Astrocyte of the spinal cord (primary cell): ENCODE measurements at regions not wholly inside any gene's neighbourhood (a gene's known extent, or its start where the extent isn't known, plus 50 kb on each side); places are given as distances from the start of the nearest gene placed in this dataset.

Experiments used
- DNase-seq: peaks from one replicate; pipeline ENCODE4 v3.0.0; 2011; ENCODE audit warnings: low read depth, low spot score
- H3K4me3 ChIP-seq: 2 replicates; pipeline ENCODE4 v1.5.1; 2011; ENCODE audit warnings: low read depth, mild to moderate bottlenecking, low read length, moderate library complexity
- CTCF ChIP-seq: IDR thresholded peaks from 2 replicates; pipeline ENCODE4 v1.5.1; 2012; ENCODE audit warnings: low read depth, mild to moderate bottlenecking, low read length, inconsistent platforms
- in situ Hi-C: cut with HindIII; loops from 2 replicates; pipeline ENCODE4 v1.10.0; 2017; ENCODE audit warnings: low sequenced_read_pairs

GRCh38 chr18:46320928-46321711 is 216.9 kb downstream of the HAUS1 start:
- peak; percentile 82 for DNase-seq
- no peak overlapping the region for H3K4me3 ChIP-seq
- in situ Hi-C loops: no loop called here
- no peak for TF ChIP-seq CTCF

DNA sequence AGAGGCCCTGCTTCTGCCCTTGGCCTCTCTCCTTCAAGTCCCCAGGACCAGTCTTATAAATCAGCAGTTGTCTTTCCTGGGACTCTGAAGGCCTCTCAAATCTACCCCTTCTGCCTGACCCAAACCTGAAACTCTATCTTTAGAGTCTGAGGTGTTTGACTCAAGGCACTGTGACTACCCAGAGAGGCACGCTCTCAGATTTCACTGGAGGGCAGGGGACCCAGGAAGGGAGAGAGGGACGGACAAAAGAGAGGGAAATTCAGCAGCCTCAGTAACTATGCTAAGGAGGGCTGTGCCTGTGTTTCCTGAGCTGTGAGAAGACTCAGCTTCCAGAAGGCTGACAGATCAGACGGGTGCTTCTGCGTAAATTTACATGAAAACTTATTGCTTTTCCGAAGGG is 217.8 kb downstream of the HAUS1 start:
- in situ Hi-C loops: no loop called here
- H3K4me3 ChIP-seq: no peak overlapping the region
- DNase-seq: no peak
- TF ChIP-seq CTCF: no peak

- no peak for TF ChIP-seq CTCF
- H3K4me3 ChIP-seq: no peak overlapping the region
- in situ Hi-C loops: no loop called here
- no peak for DNase-seq
Measured at GRCh38 chr18:46322411-46322891, 218.3 kb downstream of the HAUS1 start.

DNA sequence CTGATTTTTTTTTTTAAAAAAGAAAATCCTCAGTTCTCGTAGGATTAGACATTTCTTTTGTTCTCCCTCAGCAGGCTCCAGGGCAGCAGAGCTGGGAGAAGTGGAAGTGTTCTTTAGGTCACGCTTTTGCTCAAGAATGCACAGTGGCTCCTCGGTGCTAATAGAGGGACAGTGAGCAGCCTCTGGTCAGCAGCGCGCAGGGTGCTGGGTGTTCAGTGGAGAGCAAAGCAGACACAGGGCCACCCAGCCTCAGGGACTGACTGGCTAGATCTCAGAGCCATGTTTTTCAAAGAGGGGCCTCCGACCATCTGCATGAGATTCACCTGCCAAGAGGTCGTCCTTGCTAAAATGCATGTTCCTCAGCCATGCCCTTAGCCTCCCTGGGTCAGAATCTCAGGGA is 218.8 kb downstream of the HAUS1 start:
- H3K4me3 ChIP-seq: no peak overlapping the region
- no peak for DNase-seq
- in situ Hi-C loops: no loop called here
- TF ChIP-seq CTCF: no peak

DNA sequence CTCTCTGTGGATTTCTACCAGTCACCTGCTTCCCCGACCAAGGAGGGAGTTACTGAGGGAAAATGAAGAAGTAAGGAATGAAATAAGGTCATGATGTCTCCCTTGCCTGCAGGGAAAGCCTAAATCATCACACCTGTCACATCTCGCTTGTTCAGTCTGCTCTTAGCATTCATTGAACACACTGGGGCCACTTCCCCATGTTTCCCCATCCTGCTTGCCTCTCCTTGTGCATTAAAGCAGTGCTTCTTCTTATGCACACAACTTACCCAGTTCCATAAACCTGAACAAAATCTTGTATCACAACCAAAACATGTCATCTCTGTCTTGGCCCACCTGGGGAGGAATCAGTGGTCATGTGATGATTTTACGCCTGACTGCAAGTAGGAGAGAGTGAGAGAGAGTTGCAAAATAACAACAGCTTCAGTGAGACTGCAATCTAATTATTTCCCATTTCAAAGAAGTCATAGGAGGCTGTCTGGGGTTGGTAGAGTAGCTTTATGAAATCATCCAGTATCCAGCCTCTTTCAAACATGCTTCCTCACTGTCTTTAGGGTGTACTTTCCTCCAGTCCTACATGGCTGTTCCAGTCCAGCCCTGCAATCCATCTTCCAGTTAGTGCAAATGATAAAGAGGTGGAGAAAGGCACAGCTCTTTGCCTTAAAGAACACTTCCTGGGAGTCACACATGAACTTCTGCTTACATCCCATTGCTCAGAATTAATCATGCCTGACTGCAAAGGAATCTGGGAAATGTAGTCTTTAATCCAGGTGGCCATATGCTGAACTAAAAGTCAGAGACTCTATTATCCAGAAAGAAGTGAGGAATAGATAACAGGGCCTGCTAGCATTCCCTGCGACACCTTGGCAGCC is 220.1 kb downstream of the HAUS1 start:
- no peak for TF ChIP-seq CTCF
- in situ Hi-C loops: no loop called here
- DNase-seq: peak; percentile 44
- H3K4me3 ChIP-seq: no peak overlapping the region

- no peak for DNase-seq
- H3K4me3 ChIP-seq: no peak overlapping the region
- TF ChIP-seq CTCF: no peak
- in situ Hi-C loops: no loop called here
Measured at GRCh38 chr18:46325895-46326294, 221.7 kb downstream of the HAUS1 start.
